Cardiac fibroblast (primary cell): ENCODE measurements at regions not wholly inside any gene's neighbourhood (a gene's known extent, or its start where the extent isn't known, plus 50 kb on each side); places are given as distances from the start of the nearest gene placed in this dataset.

Experiments used
- DNase-seq, 2 donors: peaks; one replicate each; pipeline versions ENCODE4 v3.0.0 to v3.0.0-alpha.2; 2010; ENCODE audit warnings: low read depth in 2 of 2
- H3K4me3 ChIP-seq, 2 donors: replicated peaks in 1 of 2; 1 replicate in 1 of 2; 2 replicates in 1 of 2; pipeline ENCODE4 v1.5.1; 2011; ENCODE audit warnings: low read depth in 2 of 2, low read length in 2 of 2, mild to moderate bottlenecking in 2 of 2, moderate library complexity in 1 of 2
- CTCF ChIP-seq: IDR thresholded peaks from one replicate; pipeline ENCODE4 v1.5.1; 2011; ENCODE audit warnings: low read depth, mild to moderate bottlenecking, low read length, inconsistent platforms

DNA sequence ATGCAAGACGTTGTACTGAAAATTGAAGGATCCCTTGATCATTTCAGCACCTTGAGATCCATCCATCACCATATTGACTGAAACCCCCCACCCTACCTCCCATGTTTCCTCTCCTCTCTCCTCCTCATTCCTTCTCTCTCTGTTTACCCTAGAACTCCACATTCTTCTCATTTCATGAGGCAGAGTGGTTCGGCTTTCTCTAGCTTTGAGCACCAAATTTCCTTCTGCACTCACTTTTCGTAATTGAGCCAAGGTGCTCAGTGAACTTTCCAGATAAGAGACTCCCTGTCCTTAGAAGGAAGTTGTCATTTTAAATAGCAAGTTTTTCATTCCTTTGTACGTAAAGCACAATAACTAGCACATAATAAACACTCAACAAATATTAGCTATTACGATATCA lies 108.3 kb upstream of the SLC34A2 start:
- H3K4me3 ChIP-seq, result no peak overlapping the region
- no peak for TF ChIP-seq CTCF
- DNase-seq, result no peak

GRCh38 chr4:25549413-25549812 lies 106.2 kb upstream of the SLC34A2 start:
- no peak for TF ChIP-seq CTCF
- DNase-seq, result no peak
- H3K4me3 ChIP-seq, result no peak overlapping the region

GRCh38 chr4:25550376-25551030 lies 105.1 kb upstream of the SLC34A2 start:
- DNase-seq, result no peak
- no peak for TF ChIP-seq CTCF
- no peak overlapping the region for H3K4me3 ChIP-seq

GRCh38 chr4:25551605-25552004 lies 104.0 kb upstream of the SLC34A2 start:
- no peak overlapping the region for H3K4me3 ChIP-seq
- no peak for DNase-seq
- no peak for TF ChIP-seq CTCF

DNA sequence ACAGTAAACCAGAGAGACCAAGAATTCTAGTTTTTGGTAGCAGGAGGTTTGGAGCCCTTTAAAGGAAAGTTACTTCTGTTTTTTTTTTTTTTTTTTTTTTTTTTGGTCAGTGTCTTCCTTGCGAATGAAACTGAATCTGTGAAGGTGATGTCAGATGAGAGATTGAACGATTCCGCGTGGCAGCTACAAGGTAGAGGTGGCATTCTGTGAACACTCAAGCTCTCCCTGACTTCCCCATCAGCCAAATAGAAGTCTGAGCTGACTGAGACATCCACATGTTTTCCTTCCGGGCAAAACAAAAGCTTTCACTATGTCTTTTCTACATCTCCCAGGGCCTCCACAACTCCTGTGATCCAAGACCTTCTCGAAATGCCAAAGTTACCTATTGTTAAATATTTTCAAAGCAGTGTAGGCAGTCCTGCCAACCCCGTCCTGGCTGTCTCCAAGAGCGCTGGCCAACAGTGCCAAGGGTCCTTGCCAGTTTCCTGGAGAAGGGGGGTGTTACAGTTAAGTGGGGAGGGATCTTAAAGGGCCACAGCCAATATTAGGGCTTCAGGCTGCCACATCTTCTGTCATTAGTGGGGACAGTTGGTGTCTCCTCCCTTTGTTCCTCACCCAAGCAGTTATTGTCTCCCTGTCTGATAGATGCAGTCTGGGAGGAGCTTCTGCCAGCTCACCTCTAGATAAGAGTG lies 102.9 kb upstream of the SLC34A2 start:
- no peak for TF ChIP-seq CTCF
- H3K4me3 ChIP-seq, result no peak overlapping the region
- DNase-seq, result no peak

- DNase-seq, result no peak
- TF ChIP-seq CTCF, result no peak
Measured at GRCh38 chr4:25559508-25559907, 96.1 kb upstream of the SLC34A2 start.

GRCh38 chr4:25560605-25561004 lies 95.0 kb upstream of the SLC34A2 start:
- TF ChIP-seq CTCF, result no peak
- H3K4me3 ChIP-seq, result no peak overlapping the region
- DNase-seq, result no peak

More at GRCh38 chr4:25559508-25559907, 96.1 kb upstream of the SLC34A2 start:
- H3K4me3 ChIP-seq, result no peak overlapping the region
